GM12875 (cell line): ENCODE measurements at regions not wholly inside any gene's neighbourhood (a gene's known extent, or its start where the extent isn't known, plus 50 kb on each side); places are given as distances from the start of the nearest gene placed in this dataset.

ENCODE experiments used
- H3K4me3 ChIP-seq: one replicate; pipeline ENCODE4 v1.5.1; 2011; ENCODE audit warnings: low read depth, low read length, control low read depth
- TF ChIP-seq, protein P1 (sequence below): IDR thresholded peaks from 2 replicates; pipeline ENCODE4 v1.5.1; 2011; ENCODE audit warnings: low read depth, mild to moderate bottlenecking, control low read depth, inconsistent platforms, low read length, moderate library complexity, borderline replicate concordance; ENCODE audit not compliant: insufficient read depth

GRCh38 chr7:33852838-33853237 is 52.5 kb upstream of the BMPER start:
- H3K4me3 ChIP-seq = no peak overlapping the region
- TF ChIP-seq, protein P1, sequence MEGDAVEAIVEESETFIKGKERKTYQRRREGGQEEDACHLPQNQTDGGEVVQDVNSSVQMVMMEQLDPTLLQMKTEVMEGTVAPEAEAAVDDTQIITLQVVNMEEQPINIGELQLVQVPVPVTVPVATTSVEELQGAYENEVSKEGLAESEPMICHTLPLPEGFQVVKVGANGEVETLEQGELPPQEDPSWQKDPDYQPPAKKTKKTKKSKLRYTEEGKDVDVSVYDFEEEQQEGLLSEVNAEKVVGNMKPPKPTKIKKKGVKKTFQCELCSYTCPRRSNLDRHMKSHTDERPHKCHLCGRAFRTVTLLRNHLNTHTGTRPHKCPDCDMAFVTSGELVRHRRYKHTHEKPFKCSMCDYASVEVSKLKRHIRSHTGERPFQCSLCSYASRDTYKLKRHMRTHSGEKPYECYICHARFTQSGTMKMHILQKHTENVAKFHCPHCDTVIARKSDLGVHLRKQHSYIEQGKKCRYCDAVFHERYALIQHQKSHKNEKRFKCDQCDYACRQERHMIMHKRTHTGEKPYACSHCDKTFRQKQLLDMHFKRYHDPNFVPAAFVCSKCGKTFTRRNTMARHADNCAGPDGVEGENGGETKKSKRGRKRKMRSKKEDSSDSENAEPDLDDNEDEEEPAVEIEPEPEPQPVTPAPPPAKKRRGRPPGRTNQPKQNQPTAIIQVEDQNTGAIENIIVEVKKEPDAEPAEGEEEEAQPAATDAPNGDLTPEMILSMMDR = no peak

DNA sequence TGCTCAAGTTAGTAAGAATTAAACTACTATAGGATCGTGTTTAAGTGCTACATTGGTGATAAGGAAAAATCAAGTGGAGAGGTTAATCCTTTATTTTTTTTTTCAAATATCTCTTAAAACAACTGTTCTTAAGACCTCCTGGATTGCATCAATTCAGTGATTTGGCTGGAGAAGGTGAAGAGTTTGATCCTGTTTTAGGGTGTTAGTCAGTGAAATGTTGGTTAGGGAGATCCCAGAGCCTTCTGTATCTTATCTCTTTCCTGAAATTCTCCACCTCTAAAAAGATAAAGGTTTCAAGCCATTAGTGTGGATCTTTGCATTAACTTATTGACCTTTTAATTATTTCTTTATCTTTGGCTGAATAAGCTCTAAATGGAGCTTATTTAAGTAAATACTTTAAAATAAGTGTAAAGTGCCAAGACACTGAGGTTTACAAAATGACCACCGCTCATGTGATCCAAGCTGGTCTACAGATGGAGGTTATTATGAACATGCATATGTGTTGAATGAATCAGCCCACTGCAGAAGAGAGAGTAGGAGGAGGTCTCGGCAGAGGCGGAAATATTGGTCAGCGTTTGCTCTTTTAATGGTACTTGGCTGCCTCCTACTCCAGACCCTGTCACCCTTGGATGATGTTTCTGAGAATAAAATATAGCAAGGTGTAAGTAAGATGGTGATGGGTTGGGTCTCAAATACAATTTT is 51.8 kb upstream of the BMPER start:
- no peak overlapping the region for H3K4me3 ChIP-seq
- TF ChIP-seq, protein P1 = no peak

DNA sequence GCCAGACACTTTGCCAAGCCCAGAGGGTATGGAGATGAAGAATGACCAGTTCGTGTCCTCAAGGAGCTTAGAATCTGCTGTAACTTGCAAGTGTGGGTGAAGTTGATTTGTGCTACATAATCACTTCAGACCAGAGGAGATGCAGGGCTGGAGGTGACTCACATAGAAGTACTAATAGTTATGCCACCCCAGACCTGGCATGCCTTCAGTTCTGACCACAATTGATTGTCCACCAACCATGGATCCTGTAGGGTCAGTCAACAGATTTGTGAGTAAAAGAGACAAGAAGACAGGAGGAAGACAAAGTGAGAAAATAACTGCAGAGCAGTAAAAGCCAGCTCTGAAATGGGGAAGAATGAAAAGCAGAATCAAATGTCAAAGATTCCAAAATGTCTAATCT is 51.2 kb upstream of the BMPER start:
- no peak overlapping the region for H3K4me3 ChIP-seq

GRCh38 chr7:33854801-33855350 is 50.5 kb upstream of the BMPER start:
- no peak overlapping the region for H3K4me3 ChIP-seq
- TF ChIP-seq, protein P1 = no peak

More for the DNA sequence above, 51.2 kb upstream of the BMPER start:
- TF ChIP-seq, protein P1 = no peak
